Neutrophil (primary cell): ENCODE measurements at regions not wholly inside any gene's neighbourhood (a gene's known extent, or its start where the extent isn't known, plus 50 kb on each side); places are given as distances from the start of the nearest gene placed in this dataset.

ENCODE experiments used
- H3K27ac ChIP-seq: fragments of 200-600 bp; sonication (generic); 2 replicates; pipeline ENCODE4 v1.5.1; 2016; ENCODE audit warnings: mild to moderate bottlenecking, moderate library complexity
- H3K27me3 ChIP-seq: fragments of 200-600 bp; sonication (generic); 2 replicates; pipeline ENCODE4 v1.6.0; 2016; ENCODE audit warnings: mild to moderate bottlenecking
- H3K36me3 ChIP-seq: fragments of 200-600 bp; sonication (generic); 2 replicates; pipeline ENCODE4 v1.5.1; 2017
- H3K4me1 ChIP-seq, 2 experiments: fragments of 200-600 bp in 1 of 2; sonication (generic) in 1 of 2; 1 replicate in 1 of 2; 2 replicates in 1 of 2; pipeline versions ENCODE4 v1.5.1 to v1.6.1; 2013 to 2016; ENCODE audit warnings: low read depth in 1 of 2, low read length in 1 of 2, mild to moderate bottlenecking in 1 of 2, moderate library complexity in 1 of 2; ENCODE audit not compliant: control insufficient read depth in 1 of 2, insufficient read depth in 1 of 2
- H3K4me3 ChIP-seq, 2 experiments: fragments of 200-600 bp in 1 of 2; sonication (generic) in 1 of 2; 1 replicate in 1 of 2; 2 replicates in 1 of 2; pipeline ENCODE4 v1.5.1; 2013 to 2016; ENCODE audit warnings: low read depth in 1 of 2, low read length in 1 of 2, mild to moderate bottlenecking in 1 of 2, moderate library complexity in 1 of 2
- H3K9me3 ChIP-seq: fragments of 200-600 bp; sonication (generic); 2 replicates; pipeline ENCODE4 v1.5.1; 2016
- TF ChIP-seq, protein P1 (sequence below): fragments of 200-600 bp; sonication (generic); IDR thresholded peaks from 2 replicates; pipeline ENCODE4 v1.5.1; 2016; ENCODE audit warnings: antibody characterized with exemption

DNA sequence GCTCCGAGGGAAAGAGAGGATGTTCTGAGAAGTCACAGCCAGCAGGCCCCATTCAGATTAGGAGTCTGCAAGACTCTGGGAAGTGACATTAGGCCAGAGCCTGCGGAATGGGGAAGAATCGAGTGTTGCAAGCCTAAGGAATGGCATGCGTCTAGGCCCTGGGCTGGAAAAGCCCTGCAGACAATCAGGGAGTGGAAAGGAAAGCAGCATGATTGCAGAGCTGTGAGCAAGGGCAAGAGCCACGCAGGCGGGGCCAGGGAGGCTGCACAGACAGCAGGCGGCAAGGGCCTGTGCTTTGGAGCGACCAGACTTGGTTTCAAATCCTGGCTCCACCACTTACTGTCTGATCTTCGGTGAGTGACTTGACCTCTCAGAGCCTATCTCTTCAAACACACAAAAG is 118.2 kb downstream of the RRAGC start:
- Histone ChIP-seq H3K4me1 (no peaks in the 10 kb centered on the region), H3K4me3 (no peak overlapping the region), H3K9me3 (no peaks in the 10 kb centered on the region), H3K27me3 (peaks cover 11% of the 10 kb centered on the region), H3K27ac (no peak overlapping the region), H3K36me3 (no peaks in the 10 kb centered on the region)
- TF ChIP-seq, protein P1, sequence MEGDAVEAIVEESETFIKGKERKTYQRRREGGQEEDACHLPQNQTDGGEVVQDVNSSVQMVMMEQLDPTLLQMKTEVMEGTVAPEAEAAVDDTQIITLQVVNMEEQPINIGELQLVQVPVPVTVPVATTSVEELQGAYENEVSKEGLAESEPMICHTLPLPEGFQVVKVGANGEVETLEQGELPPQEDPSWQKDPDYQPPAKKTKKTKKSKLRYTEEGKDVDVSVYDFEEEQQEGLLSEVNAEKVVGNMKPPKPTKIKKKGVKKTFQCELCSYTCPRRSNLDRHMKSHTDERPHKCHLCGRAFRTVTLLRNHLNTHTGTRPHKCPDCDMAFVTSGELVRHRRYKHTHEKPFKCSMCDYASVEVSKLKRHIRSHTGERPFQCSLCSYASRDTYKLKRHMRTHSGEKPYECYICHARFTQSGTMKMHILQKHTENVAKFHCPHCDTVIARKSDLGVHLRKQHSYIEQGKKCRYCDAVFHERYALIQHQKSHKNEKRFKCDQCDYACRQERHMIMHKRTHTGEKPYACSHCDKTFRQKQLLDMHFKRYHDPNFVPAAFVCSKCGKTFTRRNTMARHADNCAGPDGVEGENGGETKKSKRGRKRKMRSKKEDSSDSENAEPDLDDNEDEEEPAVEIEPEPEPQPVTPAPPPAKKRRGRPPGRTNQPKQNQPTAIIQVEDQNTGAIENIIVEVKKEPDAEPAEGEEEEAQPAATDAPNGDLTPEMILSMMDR, result no peak

DNA sequence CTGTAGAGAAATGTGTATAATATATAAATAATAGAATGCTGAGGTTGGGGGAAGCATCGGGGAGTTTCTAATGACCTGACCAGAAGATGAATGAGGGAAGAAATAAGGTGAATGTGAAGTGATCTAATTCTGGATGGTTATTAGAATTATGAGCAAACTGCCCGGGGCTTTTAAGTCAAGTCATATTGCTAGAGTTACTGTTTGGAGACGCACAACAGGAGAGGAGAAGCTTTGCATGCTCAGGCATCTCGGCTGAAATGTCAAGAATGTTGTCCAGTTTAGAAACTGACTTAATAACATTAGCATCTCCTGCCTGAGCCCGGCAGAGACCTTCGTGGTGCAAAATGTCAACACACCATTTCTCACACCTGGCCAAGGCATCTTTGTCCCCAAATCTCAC is 119.1 kb downstream of the RRAGC start:
- Histone ChIP-seq H3K27me3 (peaks cover 13% of the 10 kb centered on the region), H3K27ac (no peak overlapping the region), H3K36me3 (no peaks in the 10 kb centered on the region), H3K4me1 (no peaks in the 10 kb centered on the region), H3K4me3 (no peak overlapping the region), H3K9me3 (no peaks in the 10 kb centered on the region)
- TF ChIP-seq, protein P1, result no peak

DNA sequence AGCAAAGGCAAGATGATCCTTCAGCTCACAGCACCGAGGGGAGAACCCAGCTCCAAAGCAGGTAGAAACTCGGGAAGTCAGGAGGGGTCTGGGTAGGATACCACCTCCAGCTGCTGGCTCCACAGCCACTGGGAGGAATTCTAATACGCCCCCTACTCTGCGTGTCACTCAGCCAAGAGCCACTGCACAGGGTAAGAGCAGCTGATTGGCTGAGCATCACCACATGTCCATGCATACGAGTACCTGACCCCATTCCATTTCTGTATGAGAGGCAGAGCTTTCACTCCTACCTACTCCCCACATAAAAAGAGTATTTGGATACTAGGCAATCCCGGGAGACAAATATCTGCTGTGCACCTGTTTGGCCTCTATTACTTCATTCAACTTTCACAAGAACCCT is 121.4 kb downstream of the RRAGC start:
- Histone ChIP-seq H3K9me3 (no peaks in the 10 kb centered on the region), H3K4me1 (no peaks in the 10 kb centered on the region), H3K36me3 (no peaks in the 10 kb centered on the region), H3K27ac (no peak overlapping the region), H3K27me3 (peaks cover 33% of the 10 kb centered on the region), H3K4me3 (no peak overlapping the region)
- TF ChIP-seq, protein P1, result no peak

DNA sequence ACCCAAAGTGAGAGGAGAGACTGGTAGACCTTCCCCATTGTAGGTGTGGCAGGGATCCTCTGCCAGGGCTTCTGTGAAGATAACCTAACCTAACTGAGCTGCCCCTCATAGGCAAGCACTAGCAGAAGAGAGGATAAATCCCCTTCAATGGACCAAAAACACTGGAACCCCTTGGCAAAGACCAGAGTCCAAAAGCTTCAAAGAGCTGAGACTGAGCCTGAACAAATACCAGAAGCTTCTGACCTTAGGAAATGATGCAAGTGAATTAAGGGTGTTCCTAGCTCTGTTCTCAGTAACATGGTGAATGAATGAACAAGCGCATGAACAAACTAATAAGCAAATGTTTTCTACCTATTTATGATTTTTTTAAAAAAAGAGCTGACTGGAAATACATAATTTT is 123.2 kb downstream of the RRAGC start:
- no peak overlapping the region for H3K4me3 ChIP-seq
- no peaks in the 10 kb centered on the region for H3K4me1 ChIP-seq
- H3K27ac ChIP-seq, result no peak overlapping the region
- H3K36me3 ChIP-seq, result no peaks in the 10 kb centered on the region
- TF ChIP-seq, protein P1, result no peak
- peaks cover 51% of the 10 kb centered on the region for H3K27me3 ChIP-seq
- H3K9me3 ChIP-seq, result no peaks in the 10 kb centered on the region

DNA sequence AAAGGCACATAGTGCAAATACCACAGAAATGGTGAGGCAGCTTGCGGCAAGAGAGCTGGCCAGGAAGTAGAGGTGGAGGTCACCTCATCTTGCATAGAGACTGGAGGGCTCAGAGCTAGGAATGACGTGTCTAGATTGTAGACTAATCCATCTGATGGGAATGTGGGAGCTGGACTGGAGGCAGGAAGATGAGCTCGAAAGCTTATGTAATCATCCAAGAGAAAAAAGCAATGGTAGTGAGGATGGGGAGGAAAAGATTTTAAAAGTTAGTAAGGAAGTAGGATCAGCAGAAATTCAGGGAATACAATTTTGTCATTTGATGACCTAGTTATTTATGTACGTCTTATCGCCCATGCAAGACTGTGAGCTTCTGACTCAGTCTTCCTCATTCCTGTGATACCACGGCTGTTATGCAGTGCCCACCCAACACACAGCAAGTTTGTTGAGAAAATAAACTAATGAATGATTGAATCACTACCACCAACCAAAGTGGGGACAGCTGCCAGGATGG is 123.9 kb downstream of the RRAGC start:
- H3K4me1 ChIP-seq, result no peaks in the 10 kb centered on the region
- no peak overlapping the region for H3K27ac ChIP-seq
- no peaks in the 10 kb centered on the region for H3K9me3 ChIP-seq
- H3K27me3 ChIP-seq, result peaks cover 58% of the 10 kb centered on the region
- no peak overlapping the region for H3K4me3 ChIP-seq
- no peaks in the 10 kb centered on the region for H3K36me3 ChIP-seq
- TF ChIP-seq, protein P1, result no peak

DNA sequence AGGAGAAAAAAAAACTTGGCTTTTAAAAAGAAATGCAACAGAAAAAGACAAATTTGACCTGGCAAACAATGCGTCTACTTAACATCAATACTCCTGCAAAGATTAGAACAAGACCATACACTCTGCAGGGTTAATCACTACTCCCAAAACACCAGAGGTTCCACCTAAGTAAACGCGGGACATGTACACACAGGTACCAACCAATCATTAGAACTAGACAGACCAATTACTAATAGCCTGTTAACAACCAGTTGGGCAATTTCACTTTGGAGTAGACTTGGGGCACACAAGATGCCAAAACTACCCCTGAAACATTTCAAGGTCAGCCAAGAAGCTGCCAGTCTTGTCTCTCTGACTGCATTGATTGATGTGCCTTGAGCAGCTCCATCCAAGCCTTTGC is 125.8 kb downstream of the RRAGC start:
- TF ChIP-seq, protein P1, result no peak
- H3K4me1 ChIP-seq, result no peaks in the 10 kb centered on the region
- no peaks in the 10 kb centered on the region for H3K9me3 ChIP-seq
- H3K27me3 ChIP-seq, result peaks cover 77% of the 10 kb centered on the region
- H3K36me3 ChIP-seq, result no peaks in the 10 kb centered on the region
- H3K27ac ChIP-seq, result no peak overlapping the region
- no peak overlapping the region for H3K4me3 ChIP-seq
